Endothelial cell (in vitro differentiated cells): ENCODE measurements at regions not wholly inside any gene's neighbourhood (a gene's known extent, or its start where the extent isn't known, plus 50 kb on each side); places are given as distances from the start of the nearest gene placed in this dataset.

Source experiments
- DNase-seq: peaks from one replicate; pipeline ENCODE4 v3.0.0; 2021; ENCODE audit warnings: low spot score
- H3K27ac Mint-ChIP-seq: one replicate; pipeline ENCODE4 v1.8.0; 2021; ENCODE audit warnings: mixed read lengths, inconsistent platforms; ENCODE audit not compliant: unreplicated experiment
- H3K27me3 Mint-ChIP-seq: one replicate; pipeline ENCODE4 v1.8.0; 2021; ENCODE audit warnings: mild to moderate bottlenecking, moderate library complexity, mixed read lengths, inconsistent platforms; ENCODE audit not compliant: unreplicated experiment
- H3K36me3 Mint-ChIP-seq: one replicate; pipeline ENCODE4 v1.8.0; 2021; ENCODE audit warnings: mild to moderate bottlenecking, low read depth, mixed read lengths, inconsistent platforms; ENCODE audit not compliant: unreplicated experiment
- H3K4me1 Mint-ChIP-seq: one replicate; pipeline ENCODE4 v1.8.0; 2021; ENCODE audit warnings: mild to moderate bottlenecking, mixed read lengths, inconsistent platforms; ENCODE audit not compliant: unreplicated experiment
- H3K4me3 Mint-ChIP-seq: one replicate; pipeline ENCODE4 v1.8.0; 2021; ENCODE audit warnings: mild to moderate bottlenecking, mixed read lengths, inconsistent platforms; ENCODE audit not compliant: unreplicated experiment
- H3K9me3 Mint-ChIP-seq: one replicate; pipeline ENCODE4 v1.8.0; 2021; ENCODE audit warnings: mixed read lengths, inconsistent platforms; ENCODE audit not compliant: unreplicated experiment
- TF ChIP-seq, protein P1 (sequence below): fragments of 200-600 bp; sonication (generic); IDR thresholded peaks from one replicate; pipeline ENCODE4 v1.5.0; 2021; ENCODE audit warnings: antibody characterized with exemption; ENCODE audit not compliant: unreplicated experiment

DNA sequence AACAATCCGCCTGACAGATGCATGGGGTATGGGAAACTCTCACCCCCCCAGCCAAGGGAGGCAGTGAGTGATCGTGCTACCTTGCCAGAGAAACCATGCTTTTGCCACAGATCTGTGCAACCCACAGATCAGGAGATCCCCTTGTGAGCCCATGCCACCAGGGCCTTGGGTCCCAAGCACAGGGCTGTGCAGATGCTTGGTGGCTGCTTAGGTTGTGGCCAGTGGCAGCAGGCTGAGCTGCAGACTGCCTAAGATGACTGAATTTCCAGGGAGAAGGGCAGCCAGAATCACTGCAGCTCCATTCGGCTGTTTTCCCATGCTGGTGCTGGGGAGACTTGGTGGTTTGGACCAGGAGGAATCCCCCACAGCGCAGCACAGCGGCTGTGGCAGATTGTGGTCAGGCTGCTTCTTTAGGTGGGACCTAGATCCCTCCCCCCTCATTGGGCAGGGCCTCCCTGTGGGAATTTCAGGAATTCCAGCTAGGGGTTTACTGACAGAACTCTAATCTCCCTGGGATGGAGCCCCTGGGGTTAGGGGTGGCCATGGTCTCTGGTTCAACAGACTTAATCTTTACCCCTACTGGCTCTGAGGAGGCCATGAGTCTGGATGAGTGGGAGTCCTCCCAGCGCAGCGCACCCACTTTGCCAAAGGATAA, 264.6 kb upstream of the DAAM1 start:
- H3K9me3 Mint-ChIP-seq = no peaks in the 10 kb centered on the region
- no peaks in the 10 kb centered on the region for H3K27me3 Mint-ChIP-seq

DNA sequence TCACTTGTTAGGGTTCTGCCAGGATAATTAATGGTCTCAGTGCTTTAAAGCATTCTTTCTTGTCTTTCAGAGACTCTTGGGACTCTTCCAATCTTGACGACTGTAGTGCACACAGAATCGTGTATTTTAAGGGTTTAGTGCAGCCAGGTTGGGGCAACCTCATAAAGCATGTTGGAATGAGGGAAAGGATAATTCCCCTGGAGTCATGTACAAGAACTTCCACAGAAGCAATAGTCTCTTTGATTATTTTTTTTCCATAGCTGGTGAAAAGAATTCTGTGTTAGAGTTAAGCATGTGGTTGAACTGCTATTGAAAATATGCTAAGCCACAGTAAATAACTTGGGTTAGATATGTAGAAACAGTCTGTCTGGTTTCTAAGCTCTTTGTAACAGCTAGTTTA, 246.8 kb upstream of the DAAM1 start:
- H3K4me1 Mint-ChIP-seq = no peaks in the 10 kb centered on the region
- peaks cover 3% of the 10 kb centered on the region for H3K36me3 Mint-ChIP-seq
- no peak overlapping the region for H3K27ac Mint-ChIP-seq
- no peak overlapping the region for H3K4me3 Mint-ChIP-seq
- TF ChIP-seq, protein P1, sequence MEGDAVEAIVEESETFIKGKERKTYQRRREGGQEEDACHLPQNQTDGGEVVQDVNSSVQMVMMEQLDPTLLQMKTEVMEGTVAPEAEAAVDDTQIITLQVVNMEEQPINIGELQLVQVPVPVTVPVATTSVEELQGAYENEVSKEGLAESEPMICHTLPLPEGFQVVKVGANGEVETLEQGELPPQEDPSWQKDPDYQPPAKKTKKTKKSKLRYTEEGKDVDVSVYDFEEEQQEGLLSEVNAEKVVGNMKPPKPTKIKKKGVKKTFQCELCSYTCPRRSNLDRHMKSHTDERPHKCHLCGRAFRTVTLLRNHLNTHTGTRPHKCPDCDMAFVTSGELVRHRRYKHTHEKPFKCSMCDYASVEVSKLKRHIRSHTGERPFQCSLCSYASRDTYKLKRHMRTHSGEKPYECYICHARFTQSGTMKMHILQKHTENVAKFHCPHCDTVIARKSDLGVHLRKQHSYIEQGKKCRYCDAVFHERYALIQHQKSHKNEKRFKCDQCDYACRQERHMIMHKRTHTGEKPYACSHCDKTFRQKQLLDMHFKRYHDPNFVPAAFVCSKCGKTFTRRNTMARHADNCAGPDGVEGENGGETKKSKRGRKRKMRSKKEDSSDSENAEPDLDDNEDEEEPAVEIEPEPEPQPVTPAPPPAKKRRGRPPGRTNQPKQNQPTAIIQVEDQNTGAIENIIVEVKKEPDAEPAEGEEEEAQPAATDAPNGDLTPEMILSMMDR = no peak
- peaks cover 3% of the 10 kb centered on the region for H3K27me3 Mint-ChIP-seq
- no peak for DNase-seq
- H3K9me3 Mint-ChIP-seq = peaks cover 7% of the 10 kb centered on the region

More for the DNA sequence above, 264.6 kb upstream of the DAAM1 start:
- Mint-ChIP-seq H3K36me3 (no peaks in the 10 kb centered on the region), H3K27ac (no peak overlapping the region), H3K4me3 (no peak overlapping the region), H3K4me1 (no peaks in the 10 kb centered on the region)
- no peak for DNase-seq
- TF ChIP-seq, protein P1 = no peak

DNA sequence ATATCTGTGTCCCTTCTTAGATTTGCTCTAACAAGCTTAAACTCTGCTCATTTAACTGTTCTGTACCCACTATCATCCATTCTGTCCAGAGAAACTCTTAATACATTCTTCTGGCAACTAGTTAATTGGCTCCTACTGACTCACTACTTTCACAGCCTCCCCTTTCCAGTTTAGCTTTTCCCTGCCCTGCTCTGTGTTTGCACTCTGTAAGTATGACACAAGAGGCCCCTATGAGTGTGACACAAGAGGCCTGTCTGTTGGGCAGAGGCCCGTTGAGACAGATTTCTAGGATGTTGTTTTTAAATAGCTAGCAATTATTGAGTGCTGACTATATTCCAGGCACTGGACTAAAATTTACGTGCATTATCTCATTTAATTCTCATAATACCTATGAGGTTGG, 246.0 kb upstream of the DAAM1 start:
- no peak overlapping the region for H3K4me3 Mint-ChIP-seq
- no peaks in the 10 kb centered on the region for H3K36me3 Mint-ChIP-seq
- no peak for DNase-seq
- H3K4me1 Mint-ChIP-seq = no peaks in the 10 kb centered on the region
- TF ChIP-seq, protein P1 = no peak
- H3K27ac Mint-ChIP-seq = no peak overlapping the region
- H3K9me3 Mint-ChIP-seq = no peaks in the 10 kb centered on the region
- H3K27me3 Mint-ChIP-seq = peaks cover 3% of the 10 kb centered on the region

DNA sequence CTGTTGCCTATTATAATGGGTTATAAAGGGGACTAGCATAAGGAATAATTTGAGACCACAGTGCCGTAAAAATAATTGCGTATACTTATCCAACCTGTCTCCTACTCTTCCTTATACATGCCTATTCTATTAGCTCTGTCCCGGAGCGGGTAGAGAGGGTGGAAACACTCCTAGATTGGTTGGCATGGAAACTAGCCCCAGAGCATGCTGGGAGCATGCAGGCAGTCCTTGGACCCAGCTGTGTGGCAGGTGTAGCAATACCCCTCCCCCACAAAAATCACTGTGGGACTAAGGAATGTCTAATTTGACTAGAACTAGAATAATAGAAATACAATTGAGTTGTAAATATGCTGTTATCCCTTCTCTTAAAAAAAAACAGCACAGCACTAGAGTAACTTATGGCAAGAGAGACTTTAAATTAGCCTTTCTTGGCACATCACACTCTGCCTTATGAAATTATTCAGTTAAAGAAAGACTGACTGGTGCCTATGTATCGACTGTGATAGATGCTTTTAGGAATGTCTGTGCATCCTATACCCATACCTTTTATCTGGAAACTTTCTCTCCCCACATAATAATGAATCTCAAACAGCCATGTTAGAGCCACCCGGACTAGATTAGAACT, 244.0 kb upstream of the DAAM1 start:
- Mint-ChIP-seq H3K27me3 (no peaks in the 10 kb centered on the region), H3K4me1 (no peaks in the 10 kb centered on the region), H3K4me3 (no peak overlapping the region), H3K9me3 (no peaks in the 10 kb centered on the region), H3K27ac (no peak overlapping the region), H3K36me3 (no peaks in the 10 kb centered on the region)
- DNase-seq = no peak
- TF ChIP-seq, protein P1 = no peak

DNA sequence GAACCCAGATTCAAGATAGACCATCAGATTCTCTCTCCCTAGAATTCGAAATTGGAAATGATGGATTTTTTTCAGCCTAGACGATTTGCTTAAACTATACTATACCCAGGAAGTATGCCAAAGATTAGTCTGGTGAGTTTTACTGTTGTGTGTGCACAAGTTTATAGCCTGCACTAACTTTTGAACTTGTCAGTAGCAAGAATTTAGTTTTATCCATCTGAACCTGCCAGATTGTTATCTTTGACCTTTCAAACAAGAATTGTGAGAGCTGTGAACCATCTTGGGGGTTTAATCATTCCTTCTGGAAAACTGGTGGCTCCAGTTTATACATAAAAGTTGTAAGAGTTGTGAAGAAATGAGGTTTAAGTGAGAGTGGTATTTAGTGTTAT, 243.5 kb upstream of the DAAM1 start:
- TF ChIP-seq, protein P1 = no peak
- H3K9me3 Mint-ChIP-seq = no peaks in the 10 kb centered on the region
- H3K36me3 Mint-ChIP-seq = no peaks in the 10 kb centered on the region
- no peak overlapping the region for H3K27ac Mint-ChIP-seq
- H3K27me3 Mint-ChIP-seq = peaks cover under 1% of the 10 kb centered on the region
- no peak overlapping the region for H3K4me3 Mint-ChIP-seq
- no peak for DNase-seq
- no peaks in the 10 kb centered on the region for H3K4me1 Mint-ChIP-seq
